ENCODE measurements at regions not wholly inside any gene's neighbourhood (a gene's known extent, or its start where the extent isn't known, plus 50 kb on each side); places are given as distances from the start of the nearest gene placed in this dataset.
A peak's percentile ranks its signal among the peaks of the same experiment; 100 is the strongest.

DNA sequence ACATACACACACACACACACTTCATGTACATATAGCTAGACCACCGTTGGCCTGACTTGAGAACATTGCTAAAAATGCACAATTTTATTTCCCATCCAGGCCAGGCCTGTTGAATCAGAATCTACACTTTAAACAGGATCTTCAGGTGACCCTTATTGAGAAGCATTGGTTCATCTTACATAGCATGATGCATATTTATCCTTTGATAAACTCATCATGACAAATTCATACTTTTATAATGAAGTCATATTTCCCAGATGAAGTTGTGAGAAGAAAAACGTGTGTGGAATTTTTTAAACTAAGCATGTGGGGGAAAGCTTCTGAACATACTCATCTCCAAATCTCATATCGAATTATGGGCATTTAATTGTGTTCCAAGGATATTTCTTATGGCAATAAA is 877.7 kb downstream of the MRPL39 start:
- DNase-seq (ENCODE audit: low spot score) = no peak

DNA sequence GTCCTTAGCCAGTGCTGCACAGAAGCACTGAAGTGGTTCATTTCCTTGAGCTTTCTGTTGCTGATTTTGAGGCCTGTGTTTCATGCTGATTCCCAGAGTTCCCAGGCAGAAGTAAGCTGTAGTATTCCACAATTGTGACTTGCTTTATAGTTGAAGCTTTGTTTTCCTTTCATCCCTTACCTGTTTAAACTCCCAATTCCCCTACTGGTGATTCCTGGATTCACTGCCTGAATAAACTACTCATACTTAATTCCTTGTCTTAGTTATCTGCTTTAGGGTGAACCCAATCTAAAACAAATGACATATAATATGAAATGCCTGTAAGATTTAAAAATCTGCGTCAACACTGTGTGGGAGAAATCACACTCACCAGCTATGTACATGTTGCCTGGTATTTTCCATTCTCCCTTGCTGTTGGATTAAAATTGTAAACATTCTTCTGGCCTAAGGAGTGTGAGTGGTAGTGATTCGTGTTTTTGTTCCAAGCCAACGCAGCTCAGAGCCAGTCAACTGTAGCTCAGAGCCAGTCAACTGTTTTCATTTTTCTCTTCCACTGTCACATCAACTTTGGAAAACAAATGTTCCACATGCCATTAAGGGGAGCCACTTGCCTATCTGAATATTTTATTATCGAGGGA is 879.4 kb downstream of the MRPL39 start:
- no peak for DNase-seq (ENCODE audit: low spot score)

DNA sequence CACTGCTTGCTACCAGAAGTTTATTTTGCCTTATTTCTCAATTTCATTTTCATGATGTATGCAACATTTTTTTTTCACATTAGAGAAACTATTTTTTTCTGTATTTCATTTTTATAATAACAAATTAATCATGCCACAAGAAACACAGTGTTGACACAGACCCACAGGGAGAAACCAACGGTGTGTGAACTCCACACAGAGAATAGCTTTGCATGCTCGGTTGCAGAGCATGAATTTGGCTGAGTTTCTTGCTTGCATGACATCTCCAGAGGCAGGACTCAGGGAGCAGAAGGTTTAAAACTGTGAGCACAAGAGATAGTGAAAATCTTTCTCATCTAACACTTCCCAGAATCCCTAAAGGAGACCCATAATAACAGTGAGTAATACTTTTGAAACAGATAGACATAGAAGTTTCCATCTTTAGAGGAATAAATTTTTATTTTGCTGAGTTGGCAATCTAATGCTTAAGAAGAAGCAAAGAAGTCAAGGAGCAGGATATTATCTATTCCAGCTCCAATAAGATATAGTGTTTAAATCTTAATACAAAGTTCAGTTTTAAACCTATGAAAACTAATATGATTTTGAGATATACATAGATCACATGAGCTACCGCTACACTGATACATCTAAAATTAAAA is 890.9 kb downstream of the MRPL39 start:
- no peak for DNase-seq (ENCODE audit: low spot score)

DNA sequence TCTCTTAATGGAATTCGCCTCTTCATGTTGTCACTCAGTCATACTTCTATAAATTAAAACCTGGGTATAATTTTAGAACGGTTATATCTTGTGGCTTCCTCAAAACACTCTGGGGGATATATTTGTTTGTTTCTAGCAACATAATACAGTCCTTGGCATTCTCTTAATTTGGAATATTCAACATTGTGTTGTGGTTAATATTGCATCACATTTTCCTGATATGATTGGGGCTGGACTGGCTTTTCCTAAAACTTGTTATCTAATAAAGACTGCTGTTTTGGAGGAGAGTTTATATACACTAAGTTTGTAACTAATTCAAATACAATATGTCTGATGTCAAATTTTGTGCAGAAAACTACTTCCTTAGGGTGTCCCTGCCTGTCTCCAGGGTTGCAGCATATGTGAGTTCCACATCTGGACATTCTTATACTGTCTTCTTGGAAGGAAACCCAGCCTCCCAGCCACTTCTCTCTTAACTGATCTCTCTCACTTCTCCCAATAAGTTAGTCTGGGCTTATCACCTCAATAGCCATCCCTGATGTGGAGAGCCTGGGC is 892.6 kb downstream of the MRPL39 start:
- no peak for DNase-seq (ENCODE audit: low spot score)

DNA sequence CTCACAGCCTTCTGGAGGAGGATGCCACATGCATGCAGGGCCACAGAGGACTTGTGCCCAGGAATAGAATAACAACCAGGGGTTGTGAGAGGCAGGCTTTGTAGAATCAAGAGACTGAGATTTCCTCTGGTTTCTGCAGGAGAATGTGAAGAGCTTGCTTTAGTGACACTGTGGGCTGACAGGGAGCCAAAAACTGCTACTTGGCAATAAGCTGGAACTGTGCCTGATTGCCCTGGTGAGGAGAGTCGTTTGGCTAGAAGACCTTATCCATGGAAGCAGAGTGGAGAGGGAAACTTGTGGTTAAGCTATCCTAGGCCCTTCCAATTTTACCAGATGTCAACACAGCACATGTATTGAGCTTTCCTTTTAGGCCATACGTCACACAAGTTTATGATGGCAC is 902.1 kb downstream of the MRPL39 start:
- no peak for DNase-seq (ENCODE audit: low spot score)

DNA sequence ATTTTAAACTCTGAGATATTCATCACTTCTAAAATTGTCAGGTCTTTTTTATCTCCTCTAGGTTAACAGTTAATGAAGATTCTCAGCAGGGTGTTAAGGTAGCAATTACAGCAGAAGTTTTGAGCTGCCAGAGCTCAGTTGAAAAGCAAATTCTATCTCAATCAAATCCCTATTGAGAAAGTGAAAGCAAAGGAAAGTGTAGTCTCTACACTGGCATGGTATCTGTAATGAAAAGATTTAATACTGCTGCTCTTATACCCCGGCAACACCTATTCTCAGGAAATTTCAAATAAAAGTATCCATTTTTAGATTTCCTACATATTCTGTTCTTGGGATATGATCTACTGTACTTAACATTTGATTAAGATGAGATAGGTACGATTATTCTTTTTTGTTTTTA is 913.5 kb downstream of the MRPL39 start:
- peak; percentile 23 for DNase-seq (ENCODE audit: low spot score)

DNA sequence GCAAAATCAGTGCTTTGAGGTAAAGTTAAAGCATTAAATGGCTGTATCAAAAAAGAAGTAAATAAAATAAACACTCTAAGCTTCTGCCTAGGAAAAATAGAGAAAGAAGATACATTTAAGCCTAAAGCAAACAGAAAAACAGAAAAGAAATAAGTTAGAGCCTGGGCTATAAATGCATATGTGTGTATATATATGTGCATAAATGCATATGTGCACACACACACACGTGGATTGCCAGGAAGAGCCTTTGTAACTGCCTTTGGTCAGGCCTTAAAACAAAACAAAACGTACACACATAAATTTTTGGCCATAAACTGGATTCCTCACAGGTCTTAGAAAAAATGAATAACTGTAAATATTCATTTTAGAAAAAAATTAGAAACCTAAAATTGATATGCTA is 925.8 kb downstream of the MRPL39 start:
- DNase-seq (ENCODE audit: low spot score) = no peak

DNA sequence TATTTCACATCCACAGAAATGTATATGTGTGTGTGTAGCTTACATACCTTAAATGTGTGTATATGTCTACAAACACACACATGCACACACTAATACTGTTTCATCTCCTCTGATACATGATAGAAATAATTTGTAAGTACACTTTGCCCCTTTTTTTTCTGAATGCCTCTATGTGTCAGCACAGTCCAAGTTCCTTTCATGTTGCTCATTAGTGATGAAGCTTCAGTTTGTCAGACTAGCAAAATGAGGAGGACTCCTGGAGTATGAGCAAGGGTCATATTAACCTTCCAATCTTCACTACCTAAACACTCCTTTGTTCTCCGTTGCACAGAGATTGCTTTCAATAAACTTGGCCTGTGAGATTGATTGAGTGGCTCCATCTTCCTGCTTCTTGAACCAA is 935.4 kb downstream of the MRPL39 start:
- no peak for DNase-seq (ENCODE audit: low spot score)

DNA sequence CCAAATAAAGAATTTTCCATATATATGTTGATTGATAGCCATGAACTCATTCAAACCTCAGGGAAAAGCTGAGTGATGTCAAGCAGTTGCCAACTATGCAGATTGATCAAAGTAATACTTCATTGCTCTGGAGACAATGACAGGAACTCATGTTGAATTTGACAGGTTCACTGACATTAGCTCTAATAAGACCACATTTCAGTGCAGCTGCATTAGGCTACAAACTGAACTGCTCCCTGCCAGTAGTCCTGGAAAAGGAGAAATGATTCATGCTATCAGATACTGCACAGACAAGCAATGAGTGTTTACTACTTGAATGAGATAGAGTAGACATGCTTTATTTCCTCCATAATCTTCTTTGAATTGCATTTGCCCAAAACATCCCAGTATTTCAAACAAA is 948.4 kb downstream of the MRPL39 start:
- DNase-seq (ENCODE audit: low spot score) = no peak

DNA sequence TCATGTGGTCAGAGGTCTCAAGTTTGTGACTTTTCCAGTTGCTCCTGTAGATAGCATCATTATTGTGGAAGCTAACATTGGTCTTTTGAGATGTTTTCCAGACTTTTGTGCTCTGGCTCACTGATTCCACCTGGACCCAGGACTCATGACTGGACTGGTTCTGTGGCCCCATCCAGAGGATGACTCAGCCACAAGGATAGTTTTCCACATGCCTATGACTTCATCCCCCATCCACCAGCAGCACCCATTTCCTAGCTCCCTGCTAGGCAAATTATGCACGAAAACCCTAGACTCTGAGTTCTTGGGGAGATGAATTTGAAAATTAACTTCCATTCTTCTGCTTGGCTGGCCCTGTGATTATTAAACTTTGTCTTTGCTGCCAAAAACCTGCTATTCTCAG is 949.3 kb downstream of the MRPL39 start:
- no peak for DNase-seq (ENCODE audit: low spot score)

DNA sequence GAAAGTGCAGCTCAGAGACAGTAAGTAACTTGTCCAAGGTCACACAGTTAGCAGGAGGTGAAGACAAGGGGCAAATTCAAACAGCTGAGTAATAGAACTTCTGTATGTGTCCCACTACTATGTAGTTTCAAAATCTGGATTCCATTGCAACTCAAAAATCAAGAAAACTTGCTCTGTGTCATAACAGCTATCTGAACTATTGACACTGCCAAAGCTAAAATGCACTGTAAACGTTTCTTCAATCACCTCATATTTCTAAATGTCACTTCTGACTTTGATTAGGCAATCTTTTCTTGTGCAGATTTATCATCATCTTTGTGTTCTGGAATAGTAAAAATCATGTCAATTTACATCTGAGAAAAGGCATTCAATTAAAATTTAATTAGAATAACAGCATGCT is 957.6 kb downstream of the MRPL39 start:
- DNase-seq (ENCODE audit: low spot score) = no peak

DNA sequence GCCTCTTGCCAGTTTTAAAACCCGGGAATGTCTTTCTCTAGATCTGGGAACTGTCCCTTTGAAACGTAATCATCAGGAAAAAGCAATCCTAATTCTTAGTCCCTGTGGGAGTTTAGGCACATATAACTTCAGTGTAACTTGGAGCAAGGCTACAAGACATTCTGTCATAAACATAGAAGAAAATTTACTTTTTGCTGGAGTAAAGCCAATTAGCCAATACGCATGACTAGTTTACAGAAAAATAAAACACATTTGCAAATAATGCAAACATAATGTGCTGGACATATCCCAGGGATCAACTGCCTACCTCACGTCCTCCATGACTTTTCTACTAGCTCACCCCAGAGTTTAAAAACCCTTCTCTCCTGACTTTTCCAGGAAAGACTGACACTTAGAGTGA is 970.6 kb downstream of the MRPL39 start:
- no peak for DNase-seq (ENCODE audit: low spot score)

DNA sequence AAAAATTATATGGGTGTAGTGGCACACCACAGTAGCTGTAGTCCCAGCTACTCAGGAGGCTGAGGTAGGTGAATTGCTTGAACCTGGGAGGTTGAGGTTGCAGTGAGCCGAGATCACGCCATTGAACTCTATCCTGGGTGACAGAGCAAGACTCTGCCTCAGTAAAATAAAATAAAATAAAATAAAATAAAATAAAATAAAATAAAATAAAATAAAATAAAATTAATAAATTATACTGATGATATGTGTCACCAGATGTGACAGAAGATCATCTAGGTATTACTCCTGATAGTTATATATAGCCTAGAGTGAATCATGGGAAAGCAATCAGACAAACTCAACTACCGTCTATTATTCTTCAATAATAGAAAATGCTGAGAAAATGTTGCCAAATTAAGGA is 972.5 kb downstream of the MRPL39 start:
- no peak for DNase-seq (ENCODE audit: low spot score)

DNA sequence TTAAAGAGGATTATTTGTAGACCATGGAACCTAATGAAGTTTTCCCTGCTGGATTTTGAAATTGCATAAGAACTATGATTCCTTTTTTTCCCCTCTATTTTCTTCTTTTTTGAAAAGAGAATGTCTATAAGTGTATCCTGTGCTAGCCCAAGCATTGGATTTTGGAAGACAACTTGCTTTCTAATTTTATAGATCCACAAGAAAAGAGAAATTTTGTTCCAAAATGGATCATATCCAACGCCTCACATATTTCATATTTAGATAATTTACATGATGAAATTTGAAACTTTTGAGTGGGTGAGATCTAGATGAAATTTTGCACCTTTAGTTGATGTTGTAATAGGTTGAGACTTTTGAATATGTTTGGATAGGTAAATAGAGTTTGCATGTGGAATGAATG is 978.7 kb downstream of the MRPL39 start:
- DNase-seq (ENCODE audit: low spot score) = no peak

DNA sequence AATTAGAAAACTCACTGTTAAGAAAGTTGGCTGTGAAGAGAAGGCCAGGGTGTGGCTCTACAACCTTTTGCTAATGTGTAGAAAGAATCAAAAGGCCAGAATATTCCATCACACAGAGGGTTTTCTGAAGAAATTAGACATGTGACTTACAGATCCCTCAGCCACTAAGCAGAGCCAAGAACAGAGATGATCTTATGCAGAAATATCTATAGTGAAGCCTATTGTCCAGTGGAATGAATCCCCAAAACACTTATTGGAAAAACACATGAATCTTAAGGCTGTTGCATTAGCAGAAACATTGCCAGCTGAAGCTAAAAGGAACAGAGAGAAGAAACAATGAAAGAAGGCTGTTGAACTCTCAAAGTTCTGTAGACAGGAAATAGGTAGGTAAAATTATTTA is 979.2 kb downstream of the MRPL39 start:
- no peak for DNase-seq (ENCODE audit: low spot score)

DNA sequence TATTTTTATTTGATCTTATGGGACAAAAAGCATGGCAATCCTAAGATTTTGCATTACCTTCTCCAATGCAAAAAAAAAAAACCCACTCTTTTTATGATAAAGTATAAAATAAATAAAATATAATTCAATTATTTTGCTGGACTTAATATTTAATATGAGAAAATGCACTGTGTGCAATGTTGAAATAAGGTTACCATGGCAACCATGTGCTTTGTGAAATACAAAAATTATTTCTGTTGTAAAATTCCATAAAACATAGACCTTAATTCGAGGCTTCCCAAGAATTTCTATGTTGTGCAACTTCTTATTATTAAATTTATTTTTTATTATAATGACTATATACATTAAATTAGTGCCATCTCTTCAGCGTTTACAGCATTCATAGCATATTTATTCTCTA is 989.5 kb downstream of the MRPL39 start:
- DNase-seq (ENCODE audit: low spot score) = no peak

DNA sequence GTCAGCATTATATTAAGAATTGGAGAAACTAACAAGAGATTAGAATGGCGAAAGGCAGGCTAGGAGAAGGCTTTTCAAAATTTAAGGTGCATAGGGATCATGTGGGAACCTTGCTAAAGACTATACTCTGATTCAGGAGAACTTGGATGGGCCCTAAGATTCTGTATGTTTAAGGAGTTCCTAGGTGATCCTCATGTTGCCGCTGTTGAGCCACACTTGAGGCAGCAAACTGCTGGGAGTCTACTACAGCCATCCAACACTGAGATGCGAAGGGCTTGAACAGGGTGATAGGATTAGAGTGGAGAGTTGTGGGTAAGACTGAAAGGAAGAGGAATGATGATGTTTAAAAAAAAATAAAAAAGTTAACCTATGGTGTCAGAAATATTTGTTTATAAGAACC is 1013.2 kb downstream of the MRPL39 start:
- no peak for DNase-seq (ENCODE audit: low spot score)

DNA sequence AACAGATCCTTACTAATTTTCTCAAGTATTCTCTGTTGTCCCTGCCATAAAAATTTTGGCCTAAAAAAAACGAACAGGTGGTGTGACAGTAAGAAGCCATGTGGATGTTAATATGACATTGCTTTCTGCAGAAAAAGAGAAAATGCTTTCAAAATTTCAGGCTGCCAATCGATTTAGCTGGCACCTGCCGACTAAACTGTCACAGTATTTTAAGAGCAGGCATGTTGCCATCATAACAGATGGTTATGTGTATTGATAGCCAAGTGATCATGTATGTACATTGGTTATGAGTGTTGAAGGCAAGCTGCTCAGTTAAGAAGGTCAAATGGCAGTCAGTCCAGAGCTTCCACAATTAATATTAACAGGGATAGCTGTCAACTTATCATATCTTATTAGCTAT is 1017.0 kb downstream of the MRPL39 start:
- DNase-seq (ENCODE audit: low spot score) = no peak

DNA sequence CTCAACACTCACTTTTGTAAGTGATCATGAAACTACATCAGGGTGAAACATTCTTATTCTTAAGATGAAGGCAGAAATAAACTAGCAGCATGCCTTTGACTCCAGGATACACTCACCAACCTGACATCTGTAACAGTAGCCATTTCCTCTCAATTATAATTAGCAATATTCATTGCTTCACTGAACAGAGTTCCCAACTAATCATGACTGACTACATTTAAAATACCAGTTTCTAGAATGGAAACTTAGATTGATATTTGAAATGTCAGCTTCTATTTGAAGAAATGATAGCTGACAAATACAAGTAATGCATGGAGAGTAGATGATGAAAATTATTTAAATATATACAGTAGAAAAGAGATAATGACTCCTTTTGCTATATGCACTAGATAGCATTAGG is 1023.8 kb downstream of the MRPL39 start:
- DNase-seq (ENCODE audit: low spot score) = no peak

DNA sequence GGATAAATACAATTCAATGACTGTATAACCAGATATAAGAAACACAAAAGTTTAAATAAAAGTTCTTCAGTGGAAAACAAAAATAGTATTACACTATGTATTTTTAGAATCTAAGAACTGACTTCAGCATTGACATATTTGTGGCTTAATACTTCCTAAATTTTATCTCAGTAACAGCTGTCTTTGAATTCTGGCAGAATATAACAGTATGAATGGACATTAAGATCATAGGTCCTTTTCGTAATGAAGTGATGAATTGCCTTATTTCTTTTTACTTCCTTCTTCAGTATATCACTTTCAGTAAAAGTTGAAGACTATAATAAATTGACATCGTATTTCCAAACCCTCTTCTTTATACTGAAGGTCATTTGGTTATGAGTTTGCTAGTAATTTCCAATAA is 1030.0 kb downstream of the MRPL39 start:
- DNase-seq (ENCODE audit: low spot score) = no peak

DNA sequence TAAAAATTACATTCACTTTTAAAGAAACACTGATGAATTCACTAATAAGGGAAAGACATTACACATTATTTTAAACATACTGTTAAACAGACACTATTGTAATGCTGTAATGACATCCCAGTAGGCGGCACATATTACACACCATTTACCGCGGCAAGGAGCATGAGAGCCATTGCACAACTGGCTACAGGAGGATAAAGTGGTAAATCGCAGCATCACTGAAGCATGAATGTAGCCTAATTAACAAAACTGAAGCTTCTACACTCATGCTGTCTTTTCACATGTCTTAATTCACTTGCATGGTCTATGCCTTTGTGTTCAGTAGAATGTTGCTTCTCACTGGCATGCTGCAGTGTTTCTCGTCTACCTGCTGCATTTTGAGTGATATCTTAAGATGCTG is 1046.0 kb downstream of the MRPL39 start:
- no peak for DNase-seq (ENCODE audit: low spot score)

DNA sequence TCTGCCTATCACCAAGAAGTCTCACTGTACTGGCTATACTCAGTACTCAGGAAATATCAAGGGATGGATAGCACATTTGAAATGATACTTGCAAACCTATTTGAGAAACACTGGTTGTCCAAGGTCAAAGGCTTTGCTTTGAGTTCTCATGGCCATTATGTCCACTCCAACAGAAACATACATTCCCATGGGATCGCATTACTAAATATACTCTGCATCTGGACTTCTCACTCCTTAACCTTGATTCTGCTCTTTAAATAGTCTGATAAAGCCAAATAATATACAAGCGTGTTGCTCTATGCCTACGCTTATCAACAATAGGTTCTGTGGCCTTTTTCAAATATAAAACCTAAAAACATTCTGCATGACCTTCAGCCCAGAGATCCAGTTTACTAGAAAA is 1054.8 kb downstream of the MRPL39 start:
- DNase-seq (ENCODE audit: low spot score) = no peak

DNA sequence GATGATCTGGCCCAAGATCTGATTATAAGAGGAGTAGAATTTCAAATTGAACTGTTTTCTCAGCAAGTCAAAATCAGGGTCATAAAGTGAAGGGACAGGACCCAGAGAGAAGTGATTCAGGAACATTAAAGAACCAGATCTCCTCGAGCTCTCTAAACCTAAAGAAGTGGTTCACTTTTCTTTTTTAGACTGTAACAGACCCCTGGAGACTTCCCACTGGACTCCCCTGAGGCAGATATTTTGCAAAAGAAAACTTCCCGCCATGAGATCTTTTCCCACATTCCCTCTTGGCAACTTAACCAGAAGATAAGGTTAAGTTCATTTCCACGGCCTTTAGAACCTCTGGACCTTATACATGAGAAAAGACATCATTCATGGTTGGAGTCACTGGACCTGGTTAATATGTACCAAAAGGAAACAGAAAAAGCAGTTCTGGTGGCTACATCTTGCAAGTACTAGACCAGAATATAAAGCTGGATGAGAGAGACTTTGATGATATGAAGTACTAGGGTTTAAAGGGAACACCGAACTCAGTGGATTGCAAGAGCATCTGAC is 1061.4 kb downstream of the MRPL39 start:
- DNase-seq (ENCODE audit: low spot score) = no peak
